A549 (cell line): ENCODE measurements at regions not wholly inside any gene's neighbourhood (a gene's known extent, or its start where the extent isn't known, plus 50 kb on each side); places are given as distances from the start of the nearest gene placed in this dataset.
"Not testable (repeated sequence)": the region's sequence is repeated elsewhere in the genome, so short reads cannot be mapped to it uniquely, and the experiment has no call there.

Experiments used
- ATAC-seq, 2 experiments: fragments of 200-7000 bp in 1 of 2; fragments of >200 bp in 1 of 2; cut with Nextera tagmentation in 1 of 2; cut with Tn5 transposase in 1 of 2; 3 replicates each; pipeline versions ENCODE4 v1.8.0 to v1.9.1; 2018 to 2020; ENCODE audit warnings: mild to moderate bottlenecking in 1 of 2, moderate library complexity in 1 of 2
- CTCF ChIA-PET: fragments of 300-600 bp; sonication (Branson Sonifier 250); formaldehyde crosslinking; extraction: SDS; loops from one replicate; lab custom pipeline; 2021; ENCODE audit warnings: antibody characterized with exemption, inconsistent platforms; lab: Yijun Ruan, JAX
- POLR2A ChIA-PET: fragments of 350-600 bp; formaldehyde crosslinking; extraction: SDS; loops from one replicate; lab custom pipeline; 2021; ENCODE audit warnings: antibody characterized with exemption, inconsistent platforms; lab: Yijun Ruan, JAX
- DNase-seq, 2 experiments: peaks; one replicate each; pipeline versions ENCODE4 v3.0.0 to v3.0.0-alpha.2; 2011 to 2016; ENCODE audit warnings: low read depth in 1 of 2, low spot score in 1 of 2
- FAIRE-seq: peaks from 2 replicates; lab custom pipeline; 2011; peaks lifted over from hg19 to GRCh38; lab: Jason Lieb, UNC
- H3K27ac ChIP-seq, 2 experiments: fragments of >200 bp; sonication (Bioruptor Twin); formaldehyde crosslinking; 3 replicates each; pipeline ENCODE4 v1.5.1; 2016 to 2017
- H3K4me1 ChIP-seq: fragments of >200 bp; sonication (Bioruptor Twin); formaldehyde crosslinking; 3 replicates; pipeline ENCODE4 v1.6.1; 2016
- H3K4me2 ChIP-seq: fragments of >200 bp; sonication (Bioruptor Twin); formaldehyde crosslinking; 3 replicates; pipeline ENCODE4 v1.6.1; 2016
- H3K4me3 ChIP-seq: fragments of >200 bp; sonication (Bioruptor Twin); formaldehyde crosslinking; 3 replicates; pipeline ENCODE4 v1.5.1; 2016
- H3K9me3 ChIP-seq: fragments of >200 bp; sonication (Bioruptor Twin); formaldehyde crosslinking; 3 replicates; pipeline ENCODE4 v1.6.1; 2016
- BHLHE40 ChIP-seq: IDR thresholded peaks from 2 replicates; pipeline ENCODE4 v1.6.1; 2012; ENCODE audit warnings: low read depth, low read length, inconsistent platforms
- CHD4 ChIP-seq: fragments of 200-600 bp; sonication (generic); IDR thresholded peaks from 2 replicates; pipeline ENCODE4 v1.6.1; 2016; ENCODE audit warnings: antibody characterized with exemption, mild to moderate bottlenecking, borderline replicate concordance
- FOSB ChIP-seq: fragments of 250-450 bp; sonication (Bioruptor Pico); IDR thresholded peaks from 2 replicates; pipeline ENCODE4 v1.5.0; 2020; ENCODE audit warnings: mild to moderate bottlenecking, moderate library complexity
- FOXS1 ChIP-seq: fragments of 250-450 bp; sonication (Bioruptor Pico); IDR thresholded peaks from 2 replicates; pipeline ENCODE4 v1.5.0; 2020; ENCODE audit warnings: mild to moderate bottlenecking, moderate library complexity
- JUN ChIP-seq, 2 experiments: fragments of >200 bp; sonication (Bioruptor Twin); formaldehyde crosslinking; IDR thresholded peaks; 2 replicates in 1 of 2; 3 replicates in 1 of 2; pipeline ENCODE4 v1.6.1; 2016 to 2017
- KDM1A ChIP-seq: fragments of 200-600 bp; sonication (generic); IDR thresholded peaks from 2 replicates; pipeline ENCODE4 v1.6.1; 2016; ENCODE audit warnings: low read depth, mild to moderate bottlenecking
- NFE2L2 ChIP-seq: fragments of 150-350 bp; conservative IDR thresholded peaks from 2 replicates; pipeline ENCODE4 v1.6.1; 2014; ENCODE audit warnings: low read length
- NPAS2 ChIP-seq: fragments of 250-450 bp; sonication (Bioruptor Pico); IDR thresholded peaks from 2 replicates; pipeline ENCODE4 v1.8.0; 2022; ENCODE audit warnings: mild to moderate bottlenecking, moderate library complexity, borderline replicate concordance
- POLR2AphosphoS2 ChIP-seq: conservative IDR thresholded peaks from 2 replicates; pipeline ENCODE4 v1.6.1; 2012; ENCODE audit warnings: low read length, improper control_type of control experiment, inconsistent platforms
- RAD21 ChIP-seq, 2 experiments: fragments of >200 bp in 1 of 2; sonication (Bioruptor Twin) in 1 of 2; formaldehyde crosslinking in 1 of 2; IDR thresholded peaks in 1 of 2; conservative IDR thresholded peaks in 1 of 2; 2 replicates in 1 of 2; 3 replicates in 1 of 2; pipeline ENCODE4 v1.6.1; 2012 to 2018; ENCODE audit warnings: inconsistent platforms in 1 of 2
- RARB ChIP-seq: fragments of 250-450 bp; sonication (Bioruptor Pico); IDR thresholded peaks from 2 replicates; pipeline ENCODE4 v1.8.0; 2021; ENCODE audit warnings: mild to moderate bottlenecking, moderate library complexity
- RCOR1 ChIP-seq: fragments of 150-350 bp; IDR thresholded peaks from 2 replicates; pipeline ENCODE4 v1.6.1; 2014; ENCODE audit warnings: antibody characterized with exemption, low read length, low read depth
- SMC3 ChIP-seq: fragments of >200 bp; sonication (Bioruptor Twin); formaldehyde crosslinking; IDR thresholded peaks from 3 replicates; pipeline ENCODE4 v1.6.1; 2018; ENCODE audit warnings: inconsistent platforms
- ZC3H11A ChIP-seq: fragments of 450-650 bp; IDR thresholded peaks from 2 replicates; pipeline ENCODE4 v1.6.1; 2014; ENCODE audit warnings: antibody characterized with exemption, mild to moderate bottlenecking
- ZSCAN20 ChIP-seq: fragments of 250-450 bp; sonication (Bioruptor Pico); IDR thresholded peaks from 2 replicates; pipeline ENCODE4 v1.8.0; 2022; ENCODE audit warnings: mild to moderate bottlenecking, moderate library complexity
- WGBS: methylation state at CpG from one replicate; pipeline ENCODE4 v1.1.6; 2017; ENCODE audit errors: missing lambda C conversion rate; 5-methylcytosine and 5-hydroxymethylcytosine counted together
- TF ChIP-seq, protein P1 (sequence below): fragments of 250-450 bp; sonication (Bioruptor Pico); IDR thresholded peaks from 2 replicates; pipeline ENCODE4 v1.5.0; 2021; ENCODE audit warnings: mild to moderate bottlenecking, moderate library complexity, borderline replicate concordance
- TF ChIP-seq, protein P2 (sequence below): fragments of 150-350 bp; IDR thresholded peaks from 2 replicates; pipeline ENCODE4 v1.6.1; 2014; ENCODE audit warnings: low read depth, mild to moderate bottlenecking, low read length
- TF ChIP-seq, protein P3 (sequence below): fragments of >200 bp; sonication (Bioruptor Twin); formaldehyde crosslinking; IDR thresholded peaks from 3 replicates; pipeline ENCODE4 v1.6.1; 2016
- TF ChIP-seq, protein P4 (sequence below): fragments of 200-600 bp; sonication (generic); IDR thresholded peaks from 2 replicates; pipeline ENCODE4 v1.6.1; 2016; ENCODE audit warnings: antibody characterized with exemption, mild to moderate bottlenecking, moderate library complexity
- TF ChIP-seq, protein P5 (sequence below): IDR thresholded peaks from 2 replicates; pipeline ENCODE4 v1.6.1; 2012; ENCODE audit warnings: low read depth, borderline replicate concordance

DNA sequence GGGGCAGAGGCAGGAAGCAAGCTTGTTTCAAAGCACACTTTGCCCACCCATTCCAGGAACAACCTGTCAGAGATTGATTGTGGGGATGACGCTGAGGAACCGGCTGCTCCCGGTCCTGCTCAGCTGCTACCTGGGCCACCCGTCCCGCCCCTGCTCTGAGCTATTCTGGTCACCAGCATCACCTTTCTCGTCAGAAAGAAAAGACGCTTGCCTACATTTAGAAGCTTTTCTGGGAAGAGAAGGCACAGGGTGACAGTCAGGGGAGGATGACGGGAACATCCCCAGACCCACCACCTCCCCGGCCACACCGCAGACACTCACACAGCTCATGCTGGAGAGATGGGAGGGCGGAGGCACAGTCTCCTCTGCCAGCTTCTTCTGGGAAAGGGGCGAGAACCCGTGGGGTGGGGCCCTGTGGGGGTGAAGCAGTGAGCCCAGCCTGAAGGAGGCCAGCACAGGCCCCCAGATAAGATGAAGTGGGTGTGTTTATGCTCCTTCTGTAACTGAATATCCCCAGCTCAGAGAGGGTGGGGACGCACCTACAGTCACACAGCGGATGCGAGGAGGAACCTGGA, 81.8 kb downstream of the CPZ start:
- no peak for FAIRE-seq
- no peak overlapping the region for H3K4me2 ChIP-seq
- POLR2A ChIA-PET = interaction anchor here (0.6 kb wide), 1 partner anchor 15 kb away, joined by 3 read pairs; no protein-coding TSS in a partner anchor
- H3K27ac ChIP-seq = no peak overlapping the region
- TF ChIP-seq NPAS2 (CRISPR knock-in tag) (no peak), RAD21 (conservative IDR thresholded peaks at IDR 0.05 in 1 of 2, IDR thresholded peaks at IDR 0.05 in 1 of 2) (no peak)
- WGBS = 14% methylated on average over 6 of the region's 16 CpGs
- H3K4me3 ChIP-seq = no peak overlapping the region
- CTCF ChIA-PET = interaction anchor here (0.6 kb wide), 2 partner anchors 40 to 475 kb away, joined by 3 read pairs; no protein-coding TSS in a partner anchor
- no peaks in the 10 kb centered on the region for H3K9me3 ChIP-seq
- no peaks in the 10 kb centered on the region for H3K4me1 ChIP-seq
- DNase-seq = no peak
- no peak for ATAC-seq

DNA sequence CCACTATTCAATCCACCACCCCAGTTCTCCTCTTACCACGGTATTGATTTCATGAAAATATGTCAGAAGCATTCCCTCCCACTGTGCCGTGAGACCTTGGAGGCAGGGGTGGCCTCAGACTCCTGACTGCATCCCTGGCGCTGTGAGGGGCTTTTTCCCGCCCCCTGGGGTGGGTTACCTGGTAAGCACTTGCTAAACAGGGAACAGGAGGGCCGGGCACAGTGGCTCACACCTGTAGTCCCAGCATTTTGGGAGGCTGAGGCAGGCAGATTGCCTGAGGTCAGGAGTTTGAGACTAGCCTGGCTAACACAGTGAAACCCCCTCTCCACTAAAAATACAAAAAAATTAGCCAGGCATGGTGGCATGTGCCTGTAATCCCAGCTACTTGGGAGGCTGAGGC, 80.5 kb downstream of the CPZ start:
- H3K4me2 ChIP-seq, ATAC-seq, FAIRE-seq, H3K9me3 ChIP-seq, DNase-seq, CTCF ChIA-PET, H3K4me3 ChIP-seq, POLR2A ChIA-PET, H3K4me1 ChIP-seq, H3K27ac ChIP-seq: not testable (repeated sequence)
- 0% methylated on average over 2 of the region's 5 CpGs for WGBS

DNA sequence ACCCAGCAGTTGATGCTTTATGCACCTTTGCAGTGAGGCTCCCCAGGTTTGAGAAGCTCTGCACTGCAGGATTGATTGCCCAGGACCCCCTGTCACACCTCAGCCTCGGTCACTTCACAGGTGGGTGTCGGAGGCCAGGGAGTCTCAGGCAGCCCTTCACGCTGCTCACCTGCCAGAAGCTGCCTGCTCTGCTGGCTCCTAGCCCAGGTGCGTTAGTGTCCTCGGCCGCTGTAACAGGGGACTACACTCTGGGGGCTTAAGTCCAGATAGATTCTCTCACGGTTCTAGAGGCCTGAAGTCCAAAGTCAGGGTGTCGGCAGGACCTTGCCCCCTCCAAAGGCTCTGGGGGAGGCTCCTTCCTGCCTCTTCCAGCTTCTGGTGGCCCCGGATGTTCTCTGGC, 79.9 kb downstream of the CPZ start:
- Histone ChIP-seq H3K4me3 (no peak overlapping the region), H3K4me1 (no peaks in the 10 kb centered on the region), H3K9me3 (no peaks in the 10 kb centered on the region), H3K4me2 (no peak overlapping the region), H3K27ac (no peak overlapping the region)
- no peak for DNase-seq
- POLR2A ChIA-PET = no interaction called here
- CTCF ChIA-PET = no interaction called here
- no peak for FAIRE-seq
- 0% methylated on average over 3 of the region's 9 CpGs for WGBS
- TF ChIP-seq KDM1A (no peak), POLR2AphosphoS2 (no peak), JUN (IDR thresholded peaks at IDR 0.05) (no peak)
- TF ChIP-seq, protein P1, sequence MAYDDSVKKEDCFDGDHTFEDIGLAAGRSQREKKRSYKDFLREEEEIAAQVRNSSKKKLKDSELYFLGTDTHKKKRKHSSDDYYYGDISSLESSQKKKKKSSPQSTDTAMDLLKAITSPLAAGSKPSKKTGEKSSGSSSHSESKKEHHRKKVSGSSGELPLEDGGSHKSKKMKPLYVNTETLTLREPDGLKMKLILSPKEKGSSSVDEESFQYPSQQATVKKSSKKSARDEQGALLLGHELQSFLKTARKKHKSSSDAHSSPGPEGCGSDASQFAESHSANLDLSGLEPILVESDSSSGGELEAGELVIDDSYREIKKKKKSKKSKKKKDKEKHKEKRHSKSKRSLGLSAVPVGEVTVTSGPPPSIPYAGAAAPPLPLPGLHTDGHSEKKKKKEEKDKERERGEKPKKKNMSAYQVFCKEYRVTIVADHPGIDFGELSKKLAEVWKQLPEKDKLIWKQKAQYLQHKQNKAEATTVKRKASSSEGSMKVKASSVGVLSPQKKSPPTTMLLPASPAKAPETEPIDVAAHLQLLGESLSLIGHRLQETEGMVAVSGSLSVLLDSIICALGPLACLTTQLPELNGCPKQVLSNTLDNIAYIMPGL (CRISPR knock-in tag) = no peak
- no peak for ATAC-seq

DNA sequence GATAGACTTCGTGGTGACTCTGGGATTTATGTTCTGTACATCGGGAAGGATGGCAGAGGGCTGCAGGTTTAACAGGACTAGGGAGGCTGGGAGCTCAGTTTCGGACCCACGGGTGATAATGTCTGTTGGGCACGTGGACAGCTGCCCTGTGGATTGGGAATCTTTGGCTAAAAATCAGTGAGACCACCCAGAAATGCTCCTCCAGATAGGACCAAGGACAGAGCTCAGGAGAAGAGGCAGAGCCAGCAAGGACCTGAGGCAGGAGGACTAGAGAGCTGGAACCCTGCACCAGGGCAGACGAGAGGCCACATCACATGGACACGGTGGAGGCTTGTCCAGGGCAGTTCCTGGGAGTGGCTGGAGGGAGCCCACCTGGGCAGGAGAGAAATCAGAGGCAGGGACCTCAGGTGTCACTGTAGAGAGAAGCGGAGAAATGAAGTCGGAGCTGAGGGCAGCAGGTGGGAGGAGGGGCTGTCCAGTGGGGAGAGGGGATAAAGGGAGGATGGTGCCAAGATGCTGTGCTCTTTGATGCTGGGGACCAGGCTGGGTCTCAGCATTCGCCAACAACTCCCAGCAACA, 79.2 kb downstream of the CPZ start:
- H3K9me3 ChIP-seq = no peaks in the 10 kb centered on the region
- ChIA-PET CTCF (no interaction called here), POLR2A (no interaction called here)
- FAIRE-seq (no peak), ATAC-seq (no peak), DNase-seq (no peak)
- no peak overlapping the region for H3K27ac ChIP-seq
- 15% methylated on average over 7 of the region's 10 CpGs for WGBS
- no peak overlapping the region for H3K4me3 ChIP-seq
- H3K4me1 ChIP-seq = no peaks in the 10 kb centered on the region
- no peak overlapping the region for H3K4me2 ChIP-seq
- TF ChIP-seq FOSB (no peak), RARB (CRISPR knock-in tag) (no peak), SMC3 (no peak), CHD4 (no peak), ZC3H11A (no peak), FOXS1 (CRISPR knock-in tag) (no peak), ZSCAN20 (CRISPR knock-in tag) (no peak), RCOR1 (no peak), BHLHE40 (no peak), NFE2L2 (no peak)
- TF ChIP-seq, protein P2, sequence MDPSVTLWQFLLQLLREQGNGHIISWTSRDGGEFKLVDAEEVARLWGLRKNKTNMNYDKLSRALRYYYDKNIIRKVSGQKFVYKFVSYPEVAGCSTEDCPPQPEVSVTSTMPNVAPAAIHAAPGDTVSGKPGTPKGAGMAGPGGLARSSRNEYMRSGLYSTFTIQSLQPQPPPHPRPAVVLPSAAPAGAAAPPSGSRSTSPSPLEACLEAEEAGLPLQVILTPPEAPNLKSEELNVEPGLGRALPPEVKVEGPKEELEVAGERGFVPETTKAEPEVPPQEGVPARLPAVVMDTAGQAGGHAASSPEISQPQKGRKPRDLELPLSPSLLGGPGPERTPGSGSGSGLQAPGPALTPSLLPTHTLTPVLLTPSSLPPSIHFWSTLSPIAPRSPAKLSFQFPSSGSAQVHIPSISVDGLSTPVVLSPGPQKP = no peak
- TF ChIP-seq, protein P3, sequence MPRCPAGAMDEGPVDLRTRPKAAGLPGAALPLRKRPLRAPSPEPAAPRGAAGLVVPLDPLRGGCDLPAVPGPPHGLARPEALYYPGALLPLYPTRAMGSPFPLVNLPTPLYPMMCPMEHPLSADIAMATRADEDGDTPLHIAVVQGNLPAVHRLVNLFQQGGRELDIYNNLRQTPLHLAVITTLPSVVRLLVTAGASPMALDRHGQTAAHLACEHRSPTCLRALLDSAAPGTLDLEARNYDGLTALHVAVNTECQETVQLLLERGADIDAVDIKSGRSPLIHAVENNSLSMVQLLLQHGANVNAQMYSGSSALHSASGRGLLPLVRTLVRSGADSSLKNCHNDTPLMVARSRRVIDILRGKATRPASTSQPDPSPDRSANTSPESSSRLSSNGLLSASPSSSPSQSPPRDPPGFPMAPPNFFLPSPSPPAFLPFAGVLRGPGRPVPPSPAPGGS = no peak
- TF ChIP-seq, protein P4, sequence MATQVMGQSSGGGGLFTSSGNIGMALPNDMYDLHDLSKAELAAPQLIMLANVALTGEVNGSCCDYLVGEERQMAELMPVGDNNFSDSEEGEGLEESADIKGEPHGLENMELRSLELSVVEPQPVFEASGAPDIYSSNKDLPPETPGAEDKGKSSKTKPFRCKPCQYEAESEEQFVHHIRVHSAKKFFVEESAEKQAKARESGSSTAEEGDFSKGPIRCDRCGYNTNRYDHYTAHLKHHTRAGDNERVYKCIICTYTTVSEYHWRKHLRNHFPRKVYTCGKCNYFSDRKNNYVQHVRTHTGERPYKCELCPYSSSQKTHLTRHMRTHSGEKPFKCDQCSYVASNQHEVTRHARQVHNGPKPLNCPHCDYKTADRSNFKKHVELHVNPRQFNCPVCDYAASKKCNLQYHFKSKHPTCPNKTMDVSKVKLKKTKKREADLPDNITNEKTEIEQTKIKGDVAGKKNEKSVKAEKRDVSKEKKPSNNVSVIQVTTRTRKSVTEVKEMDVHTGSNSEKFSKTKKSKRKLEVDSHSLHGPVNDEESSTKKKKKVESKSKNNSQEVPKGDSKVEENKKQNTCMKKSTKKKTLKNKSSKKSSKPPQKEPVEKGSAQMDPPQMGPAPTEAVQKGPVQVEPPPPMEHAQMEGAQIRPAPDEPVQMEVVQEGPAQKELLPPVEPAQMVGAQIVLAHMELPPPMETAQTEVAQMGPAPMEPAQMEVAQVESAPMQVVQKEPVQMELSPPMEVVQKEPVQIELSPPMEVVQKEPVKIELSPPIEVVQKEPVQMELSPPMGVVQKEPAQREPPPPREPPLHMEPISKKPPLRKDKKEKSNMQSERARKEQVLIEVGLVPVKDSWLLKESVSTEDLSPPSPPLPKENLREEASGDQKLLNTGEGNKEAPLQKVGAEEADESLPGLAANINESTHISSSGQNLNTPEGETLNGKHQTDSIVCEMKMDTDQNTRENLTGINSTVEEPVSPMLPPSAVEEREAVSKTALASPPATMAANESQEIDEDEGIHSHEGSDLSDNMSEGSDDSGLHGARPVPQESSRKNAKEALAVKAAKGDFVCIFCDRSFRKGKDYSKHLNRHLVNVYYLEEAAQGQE = no peak
- TF ChIP-seq, protein P5, sequence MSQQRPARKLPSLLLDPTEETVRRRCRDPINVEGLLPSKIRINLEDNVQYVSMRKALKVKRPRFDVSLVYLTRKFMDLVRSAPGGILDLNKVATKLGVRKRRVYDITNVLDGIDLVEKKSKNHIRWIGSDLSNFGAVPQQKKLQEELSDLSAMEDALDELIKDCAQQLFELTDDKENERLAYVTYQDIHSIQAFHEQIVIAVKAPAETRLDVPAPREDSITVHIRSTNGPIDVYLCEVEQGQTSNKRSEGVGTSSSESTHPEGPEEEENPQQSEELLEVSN = no peak
